ENCODE measurements at regions not wholly inside any gene's neighbourhood (a gene's known extent, or its start where the extent isn't known, plus 50 kb on each side); places are given as distances from the start of the nearest gene placed in this dataset.

DNA sequence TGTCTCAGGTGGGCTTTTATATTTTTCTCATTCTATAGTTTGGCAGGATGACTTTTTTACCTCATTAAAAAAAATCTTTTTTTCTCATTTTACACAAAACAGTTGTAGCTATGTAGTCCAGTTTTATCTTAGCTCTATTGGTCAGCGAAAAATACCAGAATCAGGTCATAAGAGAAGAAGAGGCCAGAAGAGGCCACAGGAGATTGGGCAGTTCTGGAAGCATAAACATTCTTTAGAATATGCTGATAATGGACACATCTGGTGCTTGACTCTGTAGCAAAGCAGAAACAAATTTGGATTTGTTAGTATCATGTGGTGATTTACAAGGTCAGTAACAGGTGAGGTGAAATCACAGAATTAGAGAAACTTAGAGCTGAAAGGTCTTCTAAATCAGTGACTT lies 66.6 kb upstream of the ARHGAP24 start:
- CTCF ChIA-PET: interaction anchor here (0.9 to 1.5 kb wide), 2 partner anchors 40 to 339 kb away, joined by 4 read pairs; no protein-coding TSS in a partner anchor

More for the DNA sequence above, 66.6 kb upstream of the ARHGAP24 start:
- Histone ChIP-seq H3K4me3 (replicated peaks in 1 of 3; ENCODE audit: insufficient read depth in 1 of 3, low read depth in 1 of 3, low read length in 3 of 3) (no peak overlapping the region), H3K4me1 (ENCODE audit: control insufficient read depth, extremely low read depth, insufficient read depth, low read length) (peaks cover 29% of the 10 kb centered on the region), H3K9me1 (replicated peaks; ENCODE audit: control insufficient read depth, extremely low read depth, insufficient read depth, low read length) (no peaks in the 10 kb centered on the region), H4K20me1 (replicated peaks; ENCODE audit: control insufficient read depth, extremely low read depth, insufficient read depth, low read length) (no peaks in the 10 kb centered on the region), H2AFZ (ENCODE audit: low read depth, low read length) (no peak overlapping the region), H3K4me2 (ENCODE audit: insufficient read depth, low read length) (no peak overlapping the region), H3K79me2 (ENCODE audit: control insufficient read depth, insufficient read depth, low read length) (no peaks in the 10 kb centered on the region), H3K9ac (replicated peaks; ENCODE audit: extremely low read depth, insufficient read depth, low read length) (no peak overlapping the region), H3K36me3 (ENCODE audit: control insufficient read depth in 2 of 2, extremely low read depth in 1 of 2, insufficient read depth in 2 of 2, low read length in 2 of 2) (no peaks in the 10 kb centered on the region), H3K9me3 (replicated peaks; ENCODE audit: control insufficient read depth, insufficient read depth, low read length) (no peaks in the 10 kb centered on the region), H3K27me3 (ENCODE audit: control insufficient read depth in 2 of 2, insufficient read depth in 2 of 2, low read length in 2 of 2) (no peaks in the 10 kb centered on the region), H3K27ac (ENCODE audit: insufficient read depth, low read depth, low read length) (peak overlapping the region; percentile 32)
- DNase-seq (ENCODE audit: low read depth, low spot score) (no peak), FAIRE-seq (no peak)
- intact Hi-C loops (cut with micrococcal nuclease) (no loop called here), dilution Hi-C loops (cut with MboI; ENCODE audit: extremely low pct_ligation_motif_present, low sequenced_read_pairs) (no loop called here)
- no TSS peak for BruUV-seq (replicated peaks)
- TF ChIP-seq, protein P1, sequence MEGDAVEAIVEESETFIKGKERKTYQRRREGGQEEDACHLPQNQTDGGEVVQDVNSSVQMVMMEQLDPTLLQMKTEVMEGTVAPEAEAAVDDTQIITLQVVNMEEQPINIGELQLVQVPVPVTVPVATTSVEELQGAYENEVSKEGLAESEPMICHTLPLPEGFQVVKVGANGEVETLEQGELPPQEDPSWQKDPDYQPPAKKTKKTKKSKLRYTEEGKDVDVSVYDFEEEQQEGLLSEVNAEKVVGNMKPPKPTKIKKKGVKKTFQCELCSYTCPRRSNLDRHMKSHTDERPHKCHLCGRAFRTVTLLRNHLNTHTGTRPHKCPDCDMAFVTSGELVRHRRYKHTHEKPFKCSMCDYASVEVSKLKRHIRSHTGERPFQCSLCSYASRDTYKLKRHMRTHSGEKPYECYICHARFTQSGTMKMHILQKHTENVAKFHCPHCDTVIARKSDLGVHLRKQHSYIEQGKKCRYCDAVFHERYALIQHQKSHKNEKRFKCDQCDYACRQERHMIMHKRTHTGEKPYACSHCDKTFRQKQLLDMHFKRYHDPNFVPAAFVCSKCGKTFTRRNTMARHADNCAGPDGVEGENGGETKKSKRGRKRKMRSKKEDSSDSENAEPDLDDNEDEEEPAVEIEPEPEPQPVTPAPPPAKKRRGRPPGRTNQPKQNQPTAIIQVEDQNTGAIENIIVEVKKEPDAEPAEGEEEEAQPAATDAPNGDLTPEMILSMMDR (IDR thresholded peaks at IDR 0.05; ENCODE audit: extremely low read depth in 1 of 2, insufficient read depth in 1 of 2, low read depth in 1 of 2, low read length in 2 of 2): no peak
- no peak for TF ChIP-seq JUN (IDR thresholded peaks at IDR 0.05; ENCODE audit: borderline replicate concordance, insufficient read depth, insufficient read length, low read depth)
- TF ChIP-seq FOS (IDR thresholded peaks at IDR 0.05; ENCODE audit: borderline replicate concordance, insufficient read depth, low read length): no peak
- TF ChIP-seq POLR2AphosphoS5 (IDR thresholded peaks at IDR 0.05; ENCODE audit: insufficient read depth, low read depth, low read length): no peak
- no peak for TF ChIP-seq POLR2A (IDR thresholded peaks at IDR 0.05; ENCODE audit: low read depth, low read length)
- TF ChIP-seq GATA2 (IDR thresholded peaks at IDR 0.05; ENCODE audit: insufficient read depth, insufficient read length, low read depth, low read length): no peak
- TF ChIP-seq MYC (IDR thresholded peaks at IDR 0.05; ENCODE audit: low read depth, low read length): no peak
- TF ChIP-seq, protein P2, sequence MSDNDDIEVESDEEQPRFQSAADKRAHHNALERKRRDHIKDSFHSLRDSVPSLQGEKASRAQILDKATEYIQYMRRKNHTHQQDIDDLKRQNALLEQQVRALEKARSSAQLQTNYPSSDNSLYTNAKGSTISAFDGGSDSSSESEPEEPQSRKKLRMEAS (IDR thresholded peaks at IDR 0.05; ENCODE audit: insufficient read depth, insufficient read length): no peak
- POLR2A ChIA-PET: no interaction called here
